HG02763 (cell line): ENCODE measurements at regions not wholly inside any gene's neighbourhood (a gene's known extent, or its start where the extent isn't known, plus 50 kb on each side); places are given as distances from the start of the nearest gene placed in this dataset.
"Not testable (repeated sequence)": the region's sequence is repeated elsewhere in the genome, so short reads cannot be mapped to it uniquely, and the experiment has no call there.

Experiments used
- ATAC-seq: cut with Tn5 transposase; IDR thresholded peaks from one replicate; pipeline ENCODE4 v1.9.1; 2021; ENCODE audit warnings: mild to moderate bottlenecking, moderate library complexity; ENCODE audit not compliant: unreplicated experiment

DNA sequence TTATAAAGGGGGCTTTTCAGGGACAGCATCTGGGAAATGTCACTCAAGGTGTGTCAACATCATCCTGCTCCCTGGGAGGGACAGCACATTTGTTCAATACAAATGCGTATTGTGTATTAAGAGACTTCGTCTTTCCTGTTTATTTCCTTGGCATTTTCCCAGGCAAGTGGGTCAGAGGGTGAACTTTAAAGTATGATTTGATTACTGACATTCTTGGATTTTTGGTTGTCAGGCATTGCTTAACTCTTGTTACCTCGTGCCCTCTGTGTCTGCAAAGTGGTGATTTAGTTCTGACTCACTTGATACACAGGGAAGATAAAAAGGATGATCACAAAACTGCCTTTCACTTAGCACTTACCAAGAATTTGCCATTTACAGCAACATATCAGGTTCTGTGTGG lies 292.7 kb downstream of the SUCLA2 start:
- no peak for ATAC-seq

- ATAC-seq, result no peak
Observed at GRCh38 chr13:47707414-47707813, 293.7 kb downstream of the SUCLA2 start.

DNA sequence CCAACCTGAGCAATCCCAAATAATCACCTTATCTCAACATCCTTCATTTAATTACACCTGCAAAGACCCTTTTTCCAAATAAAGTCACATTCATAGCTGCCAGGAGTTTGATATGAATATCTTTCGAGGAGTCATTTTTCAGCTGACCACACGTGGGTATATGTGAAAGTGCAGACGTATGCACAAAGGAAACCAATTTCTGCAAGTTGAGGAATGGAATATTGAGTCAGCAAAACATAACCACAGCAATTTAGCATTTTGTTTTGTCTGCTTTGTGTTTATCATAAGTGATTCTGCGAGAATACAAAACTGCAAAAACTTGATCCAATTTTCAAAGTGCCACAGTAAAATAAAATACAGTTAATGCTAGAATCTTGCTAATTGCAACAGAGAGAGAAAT lies 295.9 kb downstream of the SUCLA2 start:
- ATAC-seq, result no peak

DNA sequence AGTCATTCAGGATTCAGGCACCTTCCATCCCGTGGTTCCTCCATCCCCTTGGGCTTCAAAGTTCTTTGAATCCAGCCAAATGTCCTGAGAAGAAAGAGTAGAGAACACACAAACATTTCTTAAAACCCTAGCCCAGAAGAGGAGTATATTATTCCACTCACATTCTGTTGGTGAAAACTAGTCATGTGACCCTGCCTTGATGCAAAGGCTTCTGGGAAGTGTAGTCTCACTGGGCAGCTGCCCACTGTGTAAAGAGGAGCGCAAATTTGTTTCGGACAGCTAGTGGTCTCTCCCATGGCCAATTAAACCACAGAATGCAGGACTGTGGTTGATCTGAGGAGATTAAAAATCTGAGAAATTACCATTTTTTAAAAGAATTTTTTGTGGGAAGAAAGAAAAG lies 304.4 kb downstream of the SUCLA2 start:
- no peak for ATAC-seq

DNA sequence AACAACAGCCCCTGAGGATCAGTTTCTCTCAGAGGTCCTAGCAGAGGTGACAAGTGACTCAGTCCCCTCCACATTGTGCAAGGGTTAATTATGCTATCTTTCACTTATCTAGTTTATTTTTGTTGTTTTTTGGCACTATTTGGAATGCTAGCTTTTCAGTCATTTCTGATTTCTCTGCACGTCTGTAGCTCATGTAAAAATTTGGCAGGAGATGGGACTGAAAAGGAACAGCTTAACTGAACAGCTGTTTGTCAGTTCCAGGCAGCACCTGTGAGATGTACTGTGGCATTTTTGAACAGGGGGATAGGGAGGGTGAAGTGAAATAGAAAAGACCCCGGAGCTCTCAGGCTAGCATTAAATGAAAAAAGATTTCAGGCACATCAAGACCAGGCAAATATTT lies 313.5 kb downstream of the SUCLA2 start:
- ATAC-seq, result no peak

DNA sequence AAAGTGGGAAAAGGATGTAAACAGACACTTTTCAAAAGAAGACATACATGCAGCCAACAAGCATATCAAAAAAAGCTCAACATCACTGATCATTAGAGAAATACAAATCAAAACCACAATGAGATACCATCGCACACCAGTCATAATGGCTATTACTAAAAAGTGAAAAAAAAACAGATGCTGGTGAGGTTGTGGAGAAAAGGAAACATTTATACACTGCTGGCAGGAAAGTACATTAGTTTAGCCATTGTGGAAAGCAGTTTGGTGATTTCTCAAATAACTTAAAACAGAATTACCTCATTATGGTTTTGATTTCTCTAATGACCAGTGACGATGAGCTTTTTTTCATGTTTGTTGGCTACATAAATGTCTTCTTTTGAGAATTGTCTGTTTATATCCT lies 315.9 kb downstream of the SUCLA2 start:
- not testable (repeated sequence) for ATAC-seq

GRCh38 chr13:47680748-47681147 lies 320.3 kb downstream of the SUCLA2 start:
- ATAC-seq, result no peak

DNA sequence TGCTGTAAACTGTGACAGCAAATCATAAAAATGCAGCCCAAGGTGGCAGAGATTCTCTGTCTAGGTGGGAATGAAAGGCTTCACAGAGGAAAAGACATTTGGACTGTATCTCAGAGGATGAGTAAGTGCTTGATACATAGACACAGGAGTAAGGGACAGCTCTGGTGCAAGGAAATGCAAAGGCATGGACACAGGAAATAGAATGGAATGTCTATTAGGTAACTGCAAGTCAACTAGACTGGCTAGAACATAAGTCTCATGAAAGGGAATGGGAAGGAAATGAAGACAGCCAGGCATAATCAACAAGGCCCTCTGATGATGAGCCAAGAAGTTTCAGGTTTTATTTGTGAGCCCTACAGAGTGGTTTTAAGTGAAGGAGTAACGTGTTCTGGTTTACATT lies 321.7 kb downstream of the SUCLA2 start:
- ATAC-seq, result no peak

- no peak for ATAC-seq
Observed at GRCh38 chr13:47678201-47678968, 322.7 kb downstream of the SUCLA2 start.

DNA sequence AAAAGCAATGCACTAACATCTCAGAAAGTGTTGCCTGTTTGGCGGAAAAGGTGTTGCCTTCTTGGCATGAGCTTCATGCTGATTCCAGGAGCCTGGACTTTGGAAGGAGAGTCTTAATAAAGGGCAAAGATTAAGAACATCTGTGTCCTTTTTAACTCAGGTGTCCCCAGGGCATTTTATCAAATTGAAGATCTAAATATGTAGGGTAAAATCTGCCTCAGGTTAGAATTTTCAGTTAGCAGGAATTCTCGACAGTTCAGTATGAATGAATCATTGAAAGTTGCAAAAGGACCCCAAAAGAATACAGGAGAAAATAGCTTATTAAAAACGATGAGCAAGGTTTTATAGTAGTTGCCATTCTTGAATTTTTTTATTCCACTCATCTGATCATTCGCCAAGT lies 325.2 kb downstream of the SUCLA2 start:
- no peak for ATAC-seq

- no peak for ATAC-seq
Observed at GRCh38 chr13:47673009-47673850, 327.8 kb downstream of the SUCLA2 start.

- ATAC-seq, result no peak
Observed at GRCh38 chr13:47672245-47673008, 328.6 kb downstream of the SUCLA2 start.

GRCh38 chr13:47671776-47672175 lies 329.3 kb downstream of the SUCLA2 start:
- no peak for ATAC-seq

DNA sequence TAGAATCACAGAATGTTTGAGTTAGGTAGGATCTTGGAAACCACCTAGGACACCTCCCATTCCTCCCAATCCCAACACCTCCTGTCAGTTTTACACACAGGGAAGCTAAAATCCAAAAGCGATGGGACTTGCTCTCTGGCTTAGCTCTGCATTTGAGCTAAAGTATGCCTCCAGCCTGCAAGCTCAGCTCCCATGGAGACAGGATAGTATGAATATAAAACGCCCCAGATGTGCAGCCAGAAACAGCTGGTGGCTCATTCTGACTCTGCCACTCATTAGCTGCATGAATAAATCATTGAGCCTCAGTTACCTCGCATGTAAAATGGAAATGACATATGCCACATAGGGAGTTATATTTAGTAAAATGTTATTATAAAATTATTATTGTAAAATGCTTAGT lies 336.0 kb downstream of the SUCLA2 start:
- no peak for ATAC-seq

- ATAC-seq, result no peak
Observed at GRCh38 chr13:47661076-47661475, 340.0 kb downstream of the SUCLA2 start.

DNA sequence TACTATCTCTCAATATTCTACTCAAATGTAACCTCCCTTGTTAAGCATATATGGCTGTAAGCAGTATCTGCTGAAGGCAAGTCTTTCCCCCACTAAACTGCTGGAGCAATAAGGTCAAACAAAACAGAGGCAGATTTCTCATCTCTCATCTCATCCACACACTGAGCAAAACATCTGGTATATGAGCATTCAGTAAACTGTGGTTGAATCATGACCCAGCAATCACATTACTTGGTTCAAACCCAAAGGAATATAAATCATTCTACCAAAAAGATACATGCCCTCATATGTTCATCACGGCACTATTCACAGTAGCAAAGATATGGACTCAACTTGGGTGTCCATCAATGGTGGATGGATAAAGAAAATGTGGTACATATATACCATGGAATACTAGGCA lies 344.4 kb downstream of the SUCLA2 start:
- ATAC-seq, result no peak

DNA sequence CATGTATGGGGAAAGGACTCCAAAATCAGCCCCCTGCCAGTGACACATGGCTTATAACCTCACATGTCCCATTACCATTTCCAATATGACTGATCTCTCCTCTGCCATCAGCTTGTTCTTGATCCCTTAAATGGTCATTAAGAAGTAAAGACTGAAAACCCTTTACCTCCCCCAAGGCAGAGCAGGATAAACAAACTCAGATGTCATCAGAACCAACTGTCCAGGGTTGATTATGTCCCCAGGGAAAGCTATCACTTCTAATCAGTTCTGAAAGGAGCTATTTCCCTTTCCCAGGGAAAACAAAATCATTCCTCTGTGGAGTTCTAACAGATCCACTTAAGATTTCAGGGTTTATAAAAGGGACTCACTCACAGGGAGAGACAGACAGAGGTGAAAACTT lies 350.9 kb downstream of the SUCLA2 start:
- ATAC-seq, result no peak

GRCh38 chr13:47647001-47647400 lies 354.1 kb downstream of the SUCLA2 start:
- ATAC-seq, result no peak

GRCh38 chr13:47646298-47646697 lies 354.8 kb downstream of the SUCLA2 start:
- ATAC-seq, result no peak

- no peak for ATAC-seq
Observed at GRCh38 chr13:47639738-47640447, 361.2 kb downstream of the SUCLA2 start.

DNA sequence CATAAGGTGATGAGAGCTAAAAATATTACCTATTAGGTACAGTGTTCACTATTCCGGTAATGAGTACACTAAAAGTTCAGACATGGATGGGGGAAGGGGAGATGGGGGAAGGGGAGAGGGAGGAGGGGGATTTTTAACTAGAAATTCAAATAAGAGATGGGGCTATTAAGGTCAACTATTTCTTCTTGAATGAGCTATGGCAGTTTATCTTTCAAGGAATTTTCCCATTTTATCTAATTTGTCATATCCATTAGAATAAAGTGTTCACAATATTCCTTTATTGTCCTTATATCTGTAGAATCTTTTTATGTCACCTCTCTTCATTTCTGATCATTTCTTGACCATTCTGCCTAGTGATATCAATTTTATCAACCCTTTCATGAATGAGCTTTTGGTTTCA lies 362.4 kb downstream of the SUCLA2 start:
- no peak for ATAC-seq
